SK-N-SH (cell line): ENCODE measurements at regions not wholly inside any gene's neighbourhood (a gene's known extent, or its start where the extent isn't known, plus 50 kb on each side); places are given as distances from the start of the nearest gene placed in this dataset.

ENCODE experiments used
- CHD2 ChIP-seq: fragments of 150-350 bp; IDR thresholded peaks from 2 replicates; pipeline ENCODE4 v1.6.1; 2018; ENCODE audit warnings: low read length; ENCODE audit not compliant: partially characterized antibody
- CTCF ChIP-seq: fragments of 200-600 bp; sonication (generic); IDR thresholded peaks from 2 replicates; pipeline ENCODE4 v1.6.1; 2017; ENCODE audit warnings: antibody characterized with exemption, mild to moderate bottlenecking, moderate library complexity
- EZH2phosphoT487 ChIP-seq: fragments of 200-600 bp; sonication (generic); IDR thresholded peaks from 2 replicates; pipeline ENCODE4 v1.6.1; 2017; ENCODE audit warnings: low read depth, mixed run types, mild to moderate bottlenecking, antibody characterized with exemption, moderate library complexity, borderline replicate concordance
- JUND ChIP-seq: IDR thresholded peaks from 2 replicates; pipeline ENCODE4 v1.4.0; 2012
- NFIC ChIP-seq: IDR thresholded peaks from 2 replicates; pipeline ENCODE4 v1.4.0; 2012; ENCODE audit warnings: borderline replicate concordance
- RAD21 ChIP-seq: IDR thresholded peaks from 2 replicates; pipeline ENCODE4 v1.6.1; 2012; ENCODE audit warnings: mild to moderate bottlenecking, low read length
- RFX5 ChIP-seq: IDR thresholded peaks from 2 replicates; pipeline ENCODE4 v1.6.1; 2012; ENCODE audit warnings: mild to moderate bottlenecking, improper control_type of control experiment, low read length
- USF1 ChIP-seq: IDR thresholded peaks from 2 replicates; pipeline ENCODE4 v1.4.0; 2012; ENCODE audit warnings: low read depth, borderline replicate concordance

GRCh38 chr4:36966756-36967460 is 277.6 kb upstream of the NWD2 start:
- no peak for TF ChIP-seq NFIC
- TF ChIP-seq CTCF, result no peak
- no peak for TF ChIP-seq USF1
- TF ChIP-seq EZH2phosphoT487, result no peak
- no peak for TF ChIP-seq RAD21
- TF ChIP-seq RFX5, result no peak
- no peak for TF ChIP-seq CHD2
- TF ChIP-seq JUND, result no peak
